Progenitor cell of endocrine pancreas (in vitro differentiated cells): ENCODE measurements at regions not wholly inside any gene's neighbourhood (a gene's known extent, or its start where the extent isn't known, plus 50 kb on each side); places are given as distances from the start of the nearest gene placed in this dataset.

Experiments used
- DNase-seq: peaks from one replicate; pipeline ENCODE4 v3.0.0; 2021; ENCODE audit warnings: low spot score; ENCODE audit not compliant: unreplicated experiment
- H3K27ac Mint-ChIP-seq: 2 replicates; pipeline ENCODE4 v1.8.0; 2021; ENCODE audit warnings: mild to moderate bottlenecking, moderate library complexity, mixed read lengths
- H3K27me3 Mint-ChIP-seq: 2 replicates; pipeline ENCODE4 v1.8.0; 2021; ENCODE audit warnings: mixed read lengths
- H3K36me3 Mint-ChIP-seq: 2 replicates; pipeline ENCODE4 v1.8.0; 2022; ENCODE audit warnings: mixed read lengths; ENCODE audit not compliant: insufficient read depth
- H3K4me1 Mint-ChIP-seq: 2 replicates; pipeline ENCODE4 v1.8.0; 2021; ENCODE audit warnings: low read depth, mixed read lengths
- H3K4me3 Mint-ChIP-seq: 2 replicates; pipeline ENCODE4 v1.8.0; 2021; ENCODE audit warnings: low read depth, mild to moderate bottlenecking, moderate library complexity, mixed read lengths
- H3K9me3 Mint-ChIP-seq: 2 replicates; pipeline ENCODE4 v1.8.0; 2021; ENCODE audit warnings: low read depth, mixed read lengths
- TF ChIP-seq, protein P1 (sequence below): fragments of 200-600 bp; sonication (generic); IDR thresholded peaks from one replicate; pipeline ENCODE4 v1.5.0; 2021; ENCODE audit warnings: antibody characterized with exemption, mild to moderate bottlenecking; ENCODE audit not compliant: unreplicated experiment

DNA sequence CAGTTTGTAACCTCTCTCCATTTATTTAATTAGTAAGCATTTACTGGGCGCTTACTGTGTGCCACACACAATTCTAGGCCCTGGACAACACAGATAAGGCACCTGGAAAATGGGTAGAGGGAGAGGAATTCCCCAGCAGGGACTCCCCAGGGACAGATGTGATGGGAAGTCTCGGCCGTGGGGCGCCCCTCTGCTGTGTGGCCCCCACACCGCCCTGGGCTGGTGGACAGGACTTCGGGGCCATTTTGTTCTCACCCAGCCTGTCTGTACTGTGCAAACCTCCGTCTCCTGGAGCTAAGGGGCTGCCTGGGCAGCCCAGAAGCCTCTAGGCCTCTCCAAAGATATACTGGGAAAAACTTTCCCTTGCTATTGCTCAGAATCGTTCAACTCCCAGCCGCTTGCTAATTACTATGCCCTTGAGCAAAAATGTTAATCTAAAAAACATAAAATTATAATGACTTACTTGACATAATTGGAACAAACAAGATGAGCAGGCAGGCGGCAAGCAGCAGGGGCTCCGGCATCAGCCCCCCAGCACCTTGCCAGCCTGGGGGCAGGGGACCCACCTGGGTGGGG is 64.4 kb upstream of the NCOR2 start:
- TF ChIP-seq, protein P1, sequence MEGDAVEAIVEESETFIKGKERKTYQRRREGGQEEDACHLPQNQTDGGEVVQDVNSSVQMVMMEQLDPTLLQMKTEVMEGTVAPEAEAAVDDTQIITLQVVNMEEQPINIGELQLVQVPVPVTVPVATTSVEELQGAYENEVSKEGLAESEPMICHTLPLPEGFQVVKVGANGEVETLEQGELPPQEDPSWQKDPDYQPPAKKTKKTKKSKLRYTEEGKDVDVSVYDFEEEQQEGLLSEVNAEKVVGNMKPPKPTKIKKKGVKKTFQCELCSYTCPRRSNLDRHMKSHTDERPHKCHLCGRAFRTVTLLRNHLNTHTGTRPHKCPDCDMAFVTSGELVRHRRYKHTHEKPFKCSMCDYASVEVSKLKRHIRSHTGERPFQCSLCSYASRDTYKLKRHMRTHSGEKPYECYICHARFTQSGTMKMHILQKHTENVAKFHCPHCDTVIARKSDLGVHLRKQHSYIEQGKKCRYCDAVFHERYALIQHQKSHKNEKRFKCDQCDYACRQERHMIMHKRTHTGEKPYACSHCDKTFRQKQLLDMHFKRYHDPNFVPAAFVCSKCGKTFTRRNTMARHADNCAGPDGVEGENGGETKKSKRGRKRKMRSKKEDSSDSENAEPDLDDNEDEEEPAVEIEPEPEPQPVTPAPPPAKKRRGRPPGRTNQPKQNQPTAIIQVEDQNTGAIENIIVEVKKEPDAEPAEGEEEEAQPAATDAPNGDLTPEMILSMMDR: no peak
- H3K27me3 Mint-ChIP-seq: peaks cover 10% of the 10 kb centered on the region
- no peaks in the 10 kb centered on the region for H3K36me3 Mint-ChIP-seq
- H3K4me3 Mint-ChIP-seq: no peak overlapping the region
- no peak overlapping the region for H3K27ac Mint-ChIP-seq
- no peak for DNase-seq
- H3K9me3 Mint-ChIP-seq: no peaks in the 10 kb centered on the region
- peaks cover 11% of the 10 kb centered on the region for H3K4me1 Mint-ChIP-seq

DNA sequence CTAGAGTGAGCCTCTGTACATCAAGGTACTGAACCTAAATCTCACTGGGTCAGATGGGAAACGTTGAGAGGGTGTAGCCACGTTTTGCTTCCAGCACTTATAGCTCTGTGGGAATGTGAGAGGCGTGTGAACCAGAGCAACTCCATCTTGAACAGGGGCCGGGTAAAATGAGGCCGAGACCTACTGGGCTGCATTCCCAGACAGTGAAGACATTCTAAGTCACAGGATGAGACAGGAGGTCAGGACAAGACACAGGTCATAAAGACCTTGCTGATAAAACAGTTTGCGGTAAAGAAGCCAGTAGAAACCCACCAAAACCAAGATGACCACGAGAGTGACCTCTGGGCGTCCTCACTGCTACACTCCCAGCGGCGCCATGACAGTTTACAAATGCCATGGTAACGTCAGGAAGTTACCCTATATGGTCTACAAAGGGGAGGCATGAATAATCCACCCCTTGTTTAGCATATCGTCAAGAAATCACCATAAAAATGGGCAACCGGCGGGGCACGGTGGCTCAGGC is 63.4 kb upstream of the NCOR2 start:
- DNase-seq: no peak
- no peaks in the 10 kb centered on the region for H3K9me3 Mint-ChIP-seq
- H3K4me3 Mint-ChIP-seq: no peak overlapping the region
- TF ChIP-seq, protein P1: no peak
- no peak overlapping the region for H3K27ac Mint-ChIP-seq
- H3K27me3 Mint-ChIP-seq: peaks cover 10% of the 10 kb centered on the region
- no peaks in the 10 kb centered on the region for H3K36me3 Mint-ChIP-seq
- H3K4me1 Mint-ChIP-seq: peaks cover 13% of the 10 kb centered on the region

DNA sequence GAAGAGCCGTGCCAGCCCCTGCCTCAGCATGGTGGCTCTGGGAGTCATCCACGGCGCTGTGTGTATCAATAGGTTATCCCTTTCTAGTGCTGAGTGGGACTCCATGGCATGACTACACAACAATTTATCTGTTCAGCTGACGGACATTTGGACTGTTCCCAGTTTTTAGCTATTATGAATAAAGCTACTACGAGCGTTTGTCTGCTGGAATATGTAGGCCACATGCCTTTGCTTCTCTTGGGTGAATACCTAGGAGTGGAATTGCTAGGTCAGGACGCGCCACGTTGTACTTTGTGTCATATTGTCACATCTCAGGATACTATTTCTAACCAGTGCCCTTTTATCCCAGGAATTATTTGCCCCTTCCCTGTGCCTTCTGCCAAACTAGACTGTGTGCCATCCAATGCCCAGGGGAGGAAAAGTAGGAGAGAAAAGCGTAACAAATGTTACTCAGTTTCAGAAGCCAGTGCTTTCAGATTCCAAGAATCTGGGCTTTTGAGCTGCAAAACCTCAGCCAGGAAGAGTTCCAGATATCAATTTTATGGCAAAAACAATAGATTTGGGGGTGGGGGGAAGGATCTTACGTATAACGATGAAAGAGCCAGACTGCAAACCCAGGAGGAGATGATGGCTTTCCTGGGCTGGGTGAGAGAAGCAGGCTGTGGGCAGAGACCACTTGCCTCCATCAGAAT is 62.5 kb upstream of the NCOR2 start:
- H3K27me3 Mint-ChIP-seq: peaks cover 10% of the 10 kb centered on the region
- H3K27ac Mint-ChIP-seq: no peak overlapping the region
- H3K4me3 Mint-ChIP-seq: no peak overlapping the region
- TF ChIP-seq, protein P1: no peak
- H3K4me1 Mint-ChIP-seq: peaks cover 13% of the 10 kb centered on the region
- H3K9me3 Mint-ChIP-seq: no peaks in the 10 kb centered on the region
- H3K36me3 Mint-ChIP-seq: no peaks in the 10 kb centered on the region
- DNase-seq: no peak

- H3K36me3 Mint-ChIP-seq: no peaks in the 10 kb centered on the region
- H3K4me1 Mint-ChIP-seq: peaks cover 13% of the 10 kb centered on the region
- DNase-seq: no peak
- peaks cover 10% of the 10 kb centered on the region for H3K27me3 Mint-ChIP-seq
- no peaks in the 10 kb centered on the region for H3K9me3 Mint-ChIP-seq
- no peak overlapping the region for H3K4me3 Mint-ChIP-seq
- TF ChIP-seq, protein P1: no peak
- no peak overlapping the region for H3K27ac Mint-ChIP-seq
Measured at GRCh38 chr12:124629117-124629516, 61.7 kb upstream of the NCOR2 start.

GRCh38 chr12:124627956-124628355 is 60.5 kb upstream of the NCOR2 start:
- H3K9me3 Mint-ChIP-seq: no peaks in the 10 kb centered on the region
- no peaks in the 10 kb centered on the region for H3K36me3 Mint-ChIP-seq
- peaks cover 10% of the 10 kb centered on the region for H3K4me1 Mint-ChIP-seq
- H3K4me3 Mint-ChIP-seq: no peak overlapping the region
- H3K27me3 Mint-ChIP-seq: peaks cover 4% of the 10 kb centered on the region
- H3K27ac Mint-ChIP-seq: no peak overlapping the region
- TF ChIP-seq, protein P1: no peak
- DNase-seq: no peak
